Ishikawa (cell line): ENCODE measurements at regions not wholly inside any gene's neighbourhood (a gene's known extent, or its start where the extent isn't known, plus 50 kb on each side); places are given as distances from the start of the nearest gene placed in this dataset.

Experiments
- CEBPB ChIP-seq: IDR thresholded peaks from 2 replicates; pipeline ENCODE4 v1.6.1; 2012
- EP300 ChIP-seq: IDR thresholded peaks from 2 replicates; pipeline ENCODE4 v1.6.1; 2012; ENCODE audit warnings: borderline replicate concordance
- RAD21 ChIP-seq: IDR thresholded peaks from 2 replicates; pipeline ENCODE4 v1.6.1; 2012; ENCODE audit warnings: low read depth
- TCF12 ChIP-seq: IDR thresholded peaks from 2 replicates; pipeline ENCODE4 v1.6.1; 2012; ENCODE audit warnings: low read depth
- TEAD4 ChIP-seq: IDR thresholded peaks from 2 replicates; pipeline ENCODE4 v1.6.1; 2012
- TF ChIP-seq, protein P1 (sequence below): IDR thresholded peaks from 2 replicates; pipeline ENCODE4 v1.6.1; 2012; ENCODE audit warnings: low read depth, mild to moderate bottlenecking

- TF ChIP-seq EP300 (no peak), RAD21 (no peak), TEAD4 (no peak), CEBPB (no peak), TCF12 (no peak)
- TF ChIP-seq, protein P1, sequence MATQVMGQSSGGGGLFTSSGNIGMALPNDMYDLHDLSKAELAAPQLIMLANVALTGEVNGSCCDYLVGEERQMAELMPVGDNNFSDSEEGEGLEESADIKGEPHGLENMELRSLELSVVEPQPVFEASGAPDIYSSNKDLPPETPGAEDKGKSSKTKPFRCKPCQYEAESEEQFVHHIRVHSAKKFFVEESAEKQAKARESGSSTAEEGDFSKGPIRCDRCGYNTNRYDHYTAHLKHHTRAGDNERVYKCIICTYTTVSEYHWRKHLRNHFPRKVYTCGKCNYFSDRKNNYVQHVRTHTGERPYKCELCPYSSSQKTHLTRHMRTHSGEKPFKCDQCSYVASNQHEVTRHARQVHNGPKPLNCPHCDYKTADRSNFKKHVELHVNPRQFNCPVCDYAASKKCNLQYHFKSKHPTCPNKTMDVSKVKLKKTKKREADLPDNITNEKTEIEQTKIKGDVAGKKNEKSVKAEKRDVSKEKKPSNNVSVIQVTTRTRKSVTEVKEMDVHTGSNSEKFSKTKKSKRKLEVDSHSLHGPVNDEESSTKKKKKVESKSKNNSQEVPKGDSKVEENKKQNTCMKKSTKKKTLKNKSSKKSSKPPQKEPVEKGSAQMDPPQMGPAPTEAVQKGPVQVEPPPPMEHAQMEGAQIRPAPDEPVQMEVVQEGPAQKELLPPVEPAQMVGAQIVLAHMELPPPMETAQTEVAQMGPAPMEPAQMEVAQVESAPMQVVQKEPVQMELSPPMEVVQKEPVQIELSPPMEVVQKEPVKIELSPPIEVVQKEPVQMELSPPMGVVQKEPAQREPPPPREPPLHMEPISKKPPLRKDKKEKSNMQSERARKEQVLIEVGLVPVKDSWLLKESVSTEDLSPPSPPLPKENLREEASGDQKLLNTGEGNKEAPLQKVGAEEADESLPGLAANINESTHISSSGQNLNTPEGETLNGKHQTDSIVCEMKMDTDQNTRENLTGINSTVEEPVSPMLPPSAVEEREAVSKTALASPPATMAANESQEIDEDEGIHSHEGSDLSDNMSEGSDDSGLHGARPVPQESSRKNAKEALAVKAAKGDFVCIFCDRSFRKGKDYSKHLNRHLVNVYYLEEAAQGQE: no peak
These were observed 385.0 kb upstream of the SLC30A5 start for GRCh38 chr5:68708842-68709170.
